AG09309 (cell line): ENCODE measurements at regions not wholly inside any gene's neighbourhood (a gene's known extent, or its start where the extent isn't known, plus 50 kb on each side); places are given as distances from the start of the nearest gene placed in this dataset.

ENCODE experiments used
- DNase-seq: peaks from one replicate; pipeline ENCODE4 v3.0.0-alpha.2; 2010; ENCODE audit warnings: low read depth
- H3K4me3 ChIP-seq: 2 replicates; pipeline ENCODE4 v1.5.1; 2011; ENCODE audit warnings: mild to moderate bottlenecking, low read depth, low read length, moderate library complexity; ENCODE audit not compliant: control insufficient read depth
- CTCF ChIP-seq: IDR thresholded peaks from 2 replicates; pipeline ENCODE4 v1.5.1; 2011; ENCODE audit warnings: mild to moderate bottlenecking, low read depth, low read length, inconsistent platforms; ENCODE audit not compliant: insufficient read depth, control insufficient read depth; ENCODE audit errors: missing control alignments

- no peak for DNase-seq
- no peak overlapping the region for H3K4me3 ChIP-seq
- TF ChIP-seq CTCF: no peak
Measured at GRCh38 chr12:28068467-28068866, 95.9 kb upstream of the PTHLH start.

DNA sequence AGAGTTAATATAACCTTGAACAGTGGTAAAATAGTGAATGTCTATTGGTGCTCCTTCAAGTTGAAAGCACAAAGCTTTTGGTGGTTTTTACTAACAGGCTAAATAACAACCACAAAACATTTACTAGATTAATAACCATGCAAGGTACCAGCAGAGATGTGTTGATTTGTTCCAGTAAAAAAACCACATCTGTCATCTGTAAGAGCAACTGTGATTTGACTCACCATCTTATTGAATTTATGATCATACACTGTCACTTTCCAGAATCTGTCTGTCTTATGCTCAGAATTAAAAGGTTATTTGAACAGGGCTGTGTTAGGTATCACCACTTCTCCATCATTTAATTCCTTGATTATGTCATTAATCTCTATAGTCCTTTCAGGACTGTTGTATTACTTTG lies 107.0 kb upstream of the PTHLH start:
- no peak for DNase-seq
- TF ChIP-seq CTCF: no peak
- no peak overlapping the region for H3K4me3 ChIP-seq

DNA sequence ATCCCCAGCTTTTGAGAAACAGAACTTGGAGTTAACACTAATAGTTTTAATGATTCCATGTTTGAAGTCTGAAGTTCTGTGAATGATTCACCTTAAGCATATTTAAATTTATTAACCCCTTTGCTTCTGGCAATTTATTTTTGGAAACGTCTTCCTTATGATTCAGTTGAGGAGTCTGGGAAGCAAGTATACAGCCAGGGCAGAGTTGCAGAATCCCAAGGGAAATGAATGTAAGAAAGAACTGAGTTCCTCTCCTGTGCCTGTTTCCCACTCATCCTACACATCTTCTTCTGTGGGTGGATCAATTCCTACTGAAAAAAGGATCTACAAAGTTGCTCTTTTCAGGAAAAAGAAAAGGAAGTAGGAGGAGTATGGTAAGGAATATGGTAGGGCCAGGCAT lies 108.2 kb upstream of the CCDC91 start:
- no peak for DNase-seq
- no peak overlapping the region for H3K4me3 ChIP-seq
- TF ChIP-seq CTCF: no peak

DNA sequence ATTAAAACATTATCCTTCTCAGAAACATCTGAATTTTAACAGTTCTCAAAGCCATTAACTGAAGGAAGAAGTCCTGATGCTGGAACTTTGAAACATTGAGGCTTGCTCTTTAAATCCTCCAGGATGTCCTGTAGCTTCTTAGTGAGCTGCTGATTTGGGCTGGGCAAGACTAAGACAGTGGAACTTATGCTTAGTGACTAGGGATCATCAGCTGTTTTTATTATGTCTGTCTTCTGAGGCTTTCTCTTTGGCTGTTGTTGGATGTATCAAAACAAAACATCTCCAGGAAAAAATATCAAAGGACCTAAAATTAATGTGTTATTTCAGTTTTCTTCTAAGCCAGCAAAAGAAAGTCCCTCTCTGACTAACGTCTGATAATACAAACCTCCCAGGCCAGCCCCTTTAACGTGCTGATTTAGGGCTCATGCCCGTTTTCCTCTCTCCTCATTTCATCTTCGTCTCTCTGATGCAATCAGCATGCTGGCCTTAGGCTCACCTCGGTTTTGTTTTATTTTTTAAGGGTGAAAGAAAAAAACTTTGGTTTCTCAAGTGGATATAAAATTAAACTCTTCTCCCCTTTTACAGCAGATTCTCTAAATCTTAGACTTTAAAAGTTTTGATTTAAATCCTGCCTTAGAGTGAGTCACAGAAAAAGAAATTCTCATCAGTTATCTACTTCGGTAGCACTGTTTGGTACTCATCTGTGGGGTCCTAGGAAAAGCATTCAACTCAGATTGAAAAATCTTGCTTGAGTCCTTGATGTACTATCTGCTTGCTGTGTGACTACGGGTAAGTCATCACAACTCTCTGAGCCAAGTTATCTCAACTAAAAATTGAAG lies 106.2 kb upstream of the CCDC91 start:
- TF ChIP-seq CTCF: no peak
- H3K4me3 ChIP-seq: no peak overlapping the region
- DNase-seq: peak; percentile 24

DNA sequence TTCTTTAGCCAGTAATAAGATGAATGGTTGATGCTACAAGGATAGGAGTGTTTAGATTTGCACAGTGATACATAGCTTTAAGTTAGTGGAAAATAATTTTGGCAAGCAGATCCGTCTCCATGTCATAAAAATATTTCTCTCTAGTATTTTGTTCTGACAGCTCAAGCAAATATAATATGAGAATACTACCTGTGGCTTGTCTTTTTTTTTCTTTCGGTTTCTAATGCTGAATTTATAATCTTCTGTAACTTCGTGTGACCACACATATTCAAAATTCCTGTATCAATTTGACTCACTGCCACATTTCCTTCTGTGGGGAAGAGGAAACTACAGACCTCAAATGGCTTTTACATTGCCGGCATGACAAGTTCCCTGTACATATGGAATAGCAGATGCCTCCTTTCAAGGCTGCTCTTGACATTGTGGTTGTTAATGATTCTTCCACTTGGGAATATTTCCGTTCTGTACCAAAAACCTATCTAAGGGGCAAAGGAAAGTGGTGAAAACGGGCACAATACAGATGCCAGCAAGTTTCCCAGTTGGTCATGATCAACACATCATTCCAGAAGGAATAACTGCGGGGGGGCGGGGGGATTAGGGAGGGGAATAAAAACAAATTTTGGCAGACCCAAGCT lies 103.6 kb upstream of the CCDC91 start:
- no peak for TF ChIP-seq CTCF
- no peak overlapping the region for H3K4me3 ChIP-seq
- DNase-seq: no peak

DNA sequence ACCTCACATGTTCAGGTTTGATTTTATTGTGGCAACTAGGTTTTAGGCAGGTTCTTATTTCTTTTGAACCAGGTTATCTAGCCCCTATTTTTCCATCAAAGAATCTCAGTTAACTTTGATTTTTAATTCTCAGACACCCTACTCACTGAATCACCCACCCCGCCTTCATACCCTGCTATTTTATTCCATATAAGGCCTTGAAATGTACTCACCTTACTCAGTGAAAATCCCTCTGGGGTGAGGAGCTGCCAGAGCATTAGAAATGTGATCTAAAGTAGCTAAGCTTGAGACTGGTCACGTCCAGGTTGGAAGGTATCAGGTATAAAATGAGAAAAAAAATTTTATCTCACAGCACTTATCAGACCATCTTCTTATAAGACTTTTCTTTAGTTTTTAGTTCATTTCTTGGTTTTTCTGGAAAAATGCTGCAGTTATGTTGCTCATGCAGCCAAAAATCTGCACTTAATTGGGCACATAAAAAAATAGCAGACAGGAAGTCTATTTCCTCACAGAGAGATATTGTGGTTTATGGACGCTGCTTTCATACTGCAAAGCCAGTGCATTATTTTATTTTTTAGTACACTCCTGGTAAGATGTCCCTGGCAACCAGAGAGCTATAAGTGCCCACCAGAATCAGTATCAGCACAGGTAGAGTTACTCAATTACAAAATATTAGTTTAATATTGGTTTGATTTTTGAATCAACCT lies 101.5 kb upstream of the CCDC91 start:
- TF ChIP-seq CTCF: no peak
- H3K4me3 ChIP-seq: no peak overlapping the region
- DNase-seq: no peak
